A673 (cell line): ENCODE measurements at regions not wholly inside any gene's neighbourhood (a gene's known extent, or its start where the extent isn't known, plus 50 kb on each side); places are given as distances from the start of the nearest gene placed in this dataset.

Experiments
- BruUV-seq: library from RNA; stranded (reverse); fragments of 400-500 nt; replicated peaks from 2 replicates; lab custom pipeline; 2021; lab: Mats Ljungman, UMichigan
- CTCF ChIA-PET: fragments of 300-600 bp; sonication (Branson Sonifier 250); formaldehyde crosslinking; loops from one replicate; lab custom pipeline; 2022; ENCODE audit warnings: antibody characterized with exemption; lab: Charles Lee
- POLR2A ChIA-PET: fragments of 300-600 bp; sonication (Branson Sonifier 250); formaldehyde crosslinking; loops from one replicate; lab custom pipeline; 2022; ENCODE audit warnings: antibody characterized with exemption; ENCODE audit not compliant: low non-redundant PET; lab: Charles Lee
- DNase-seq: peaks from one replicate; pipeline ENCODE4 v3.0.0-alpha.2; 2015; ENCODE audit warnings: low spot score
- H3K27ac ChIP-seq: fragments of 200-600 bp; sonication (generic); 2 replicates; pipeline ENCODE4 v1.5.1; 2016; ENCODE audit warnings: mixed run types, low read depth, mild to moderate bottlenecking, mixed read lengths, antibody characterized with exemption, low read length; ENCODE audit not compliant: poor library complexity, severe bottlenecking
- H3K27me3 ChIP-seq: fragments of 200-600 bp; sonication (generic); replicated peaks from 2 replicates; pipeline ENCODE4 v1.6.1; 2017; ENCODE audit warnings: mixed run types, low read depth, mild to moderate bottlenecking, mixed read lengths, antibody characterized with exemption, low read length; ENCODE audit not compliant: insufficient read depth, poor library complexity
- H3K36me3 ChIP-seq: fragments of 200-600 bp; sonication (generic); 2 replicates; pipeline ENCODE4 v1.6.1; 2016; ENCODE audit warnings: mixed run types, mild to moderate bottlenecking, mixed read lengths, antibody characterized with exemption, low read length; ENCODE audit not compliant: insufficient read depth, poor library complexity, severe bottlenecking
- H3K4me1 ChIP-seq: fragments of 200-600 bp; sonication (generic); 2 replicates; pipeline ENCODE4 v1.6.1; 2017; ENCODE audit warnings: mixed run types, mild to moderate bottlenecking, mixed read lengths, antibody characterized with exemption, low read length; ENCODE audit not compliant: insufficient read depth, poor library complexity, severe bottlenecking
- H3K4me3 ChIP-seq: fragments of 200-600 bp; sonication (generic); 2 replicates; pipeline ENCODE4 v1.5.1; 2016; ENCODE audit warnings: low read depth, mixed run types, mild to moderate bottlenecking, mixed read lengths, low read length; ENCODE audit not compliant: poor library complexity, severe bottlenecking
- H3K9me3 ChIP-seq: fragments of 200-600 bp; sonication (generic); 2 replicates; pipeline ENCODE4 v1.6.1; 2016; ENCODE audit warnings: mixed run types, low read depth, mild to moderate bottlenecking, mixed read lengths, antibody characterized with exemption, low read length; ENCODE audit not compliant: poor library complexity, severe bottlenecking
- EZH2 ChIP-seq: fragments of 200-600 bp; sonication (generic); IDR thresholded peaks from 2 replicates; pipeline ENCODE4 v1.6.1; 2017; ENCODE audit warnings: borderline replicate concordance, low read depth, mild to moderate bottlenecking, mixed read lengths, antibody characterized with exemption, low read length; ENCODE audit not compliant: poor library complexity, severe bottlenecking
- intact Hi-C: fragments of 100-400 bp; cut with micrococcal nuclease; formaldehyde crosslinking; loops from one replicate; pipeline ENCODE4 v1.10.0; 2022; ENCODE audit not compliant: unreplicated experiment
- TF ChIP-seq, protein P1 (sequence below): fragments of 300-800, 200-600 bp; sonication (generic); conservative IDR thresholded peaks from 2 replicates; pipeline ENCODE4 v1.5.1; 2017; ENCODE audit warnings: low read depth, mild to moderate bottlenecking, antibody characterized with exemption, low read length, moderate library complexity, mixed read lengths

GRCh38 chr3:153072856-153073255 lies 89.2 kb upstream of the RAP2B start:
- ChIA-PET CTCF (no interaction called here), POLR2A (no interaction called here)
- no peak overlapping the region for H3K27ac ChIP-seq
- peaks cover 5% of the 10 kb centered on the region for H3K4me1 ChIP-seq
- H3K9me3 ChIP-seq, result no peaks in the 10 kb centered on the region
- intact Hi-C loops, result no loop called here
- DNase-seq, result no peak
- no peak overlapping the region for H3K4me3 ChIP-seq
- BruUV-seq, result no TSS peak
- TF ChIP-seq, protein P1, sequence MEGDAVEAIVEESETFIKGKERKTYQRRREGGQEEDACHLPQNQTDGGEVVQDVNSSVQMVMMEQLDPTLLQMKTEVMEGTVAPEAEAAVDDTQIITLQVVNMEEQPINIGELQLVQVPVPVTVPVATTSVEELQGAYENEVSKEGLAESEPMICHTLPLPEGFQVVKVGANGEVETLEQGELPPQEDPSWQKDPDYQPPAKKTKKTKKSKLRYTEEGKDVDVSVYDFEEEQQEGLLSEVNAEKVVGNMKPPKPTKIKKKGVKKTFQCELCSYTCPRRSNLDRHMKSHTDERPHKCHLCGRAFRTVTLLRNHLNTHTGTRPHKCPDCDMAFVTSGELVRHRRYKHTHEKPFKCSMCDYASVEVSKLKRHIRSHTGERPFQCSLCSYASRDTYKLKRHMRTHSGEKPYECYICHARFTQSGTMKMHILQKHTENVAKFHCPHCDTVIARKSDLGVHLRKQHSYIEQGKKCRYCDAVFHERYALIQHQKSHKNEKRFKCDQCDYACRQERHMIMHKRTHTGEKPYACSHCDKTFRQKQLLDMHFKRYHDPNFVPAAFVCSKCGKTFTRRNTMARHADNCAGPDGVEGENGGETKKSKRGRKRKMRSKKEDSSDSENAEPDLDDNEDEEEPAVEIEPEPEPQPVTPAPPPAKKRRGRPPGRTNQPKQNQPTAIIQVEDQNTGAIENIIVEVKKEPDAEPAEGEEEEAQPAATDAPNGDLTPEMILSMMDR, result no peak
- no peak for TF ChIP-seq EZH2
- H3K27me3 ChIP-seq, result no peaks in the 10 kb centered on the region
- no peaks in the 10 kb centered on the region for H3K36me3 ChIP-seq

DNA sequence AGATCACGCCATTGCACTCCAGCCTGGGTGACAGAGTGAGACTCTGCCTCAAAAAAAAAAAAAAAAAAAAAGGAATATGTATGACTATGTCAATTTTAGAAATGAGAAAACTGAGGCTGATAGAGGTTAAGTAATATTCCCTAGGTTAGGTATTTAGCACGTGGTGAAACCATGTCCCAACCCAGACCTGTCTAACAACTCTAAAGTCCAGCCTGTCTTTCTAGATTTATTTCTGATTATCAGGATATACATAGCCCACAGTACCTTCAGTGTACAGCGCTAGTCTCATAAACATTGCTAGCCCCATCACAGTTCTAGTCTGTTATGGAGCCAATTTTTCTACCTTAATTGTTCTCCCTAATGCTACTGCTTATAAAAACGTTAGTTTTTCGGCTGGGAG lies 88.4 kb upstream of the RAP2B start:
- no TSS peak for BruUV-seq
- H3K4me1 ChIP-seq, result peaks cover 5% of the 10 kb centered on the region
- no peaks in the 10 kb centered on the region for H3K9me3 ChIP-seq
- H3K36me3 ChIP-seq, result no peaks in the 10 kb centered on the region
- no peak overlapping the region for H3K27ac ChIP-seq
- POLR2A ChIA-PET, result no interaction called here
- DNase-seq, result no peak
- H3K4me3 ChIP-seq, result no peak overlapping the region
- TF ChIP-seq EZH2, result no peak
- TF ChIP-seq, protein P1, result no peak
- CTCF ChIA-PET, result no interaction called here
- H3K27me3 ChIP-seq, result no peaks in the 10 kb centered on the region
- intact Hi-C loops, result no loop called here

DNA sequence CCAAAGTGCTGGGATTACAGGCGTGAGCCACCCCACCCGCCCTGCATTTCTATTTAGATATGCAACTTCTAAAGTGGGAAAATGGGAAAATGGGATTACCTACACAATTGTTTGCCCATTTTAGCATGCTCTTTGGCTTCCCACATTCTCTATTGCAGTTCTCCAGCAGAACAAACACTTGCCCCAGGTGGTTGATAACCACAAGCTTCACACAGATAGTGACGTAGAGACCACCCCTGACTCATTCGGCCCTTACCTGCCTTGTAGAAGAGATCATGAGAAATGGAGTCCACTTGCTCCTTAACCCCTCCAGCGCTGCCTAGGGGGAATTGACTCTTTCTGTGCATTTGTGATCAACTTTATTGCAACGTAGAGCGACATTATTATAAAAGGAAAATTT lies 83.2 kb upstream of the RAP2B start:
- CTCF ChIA-PET, result no interaction called here

More for the DNA sequence above, 83.2 kb upstream of the RAP2B start:
- Histone ChIP-seq H3K4me3 (no peak overlapping the region), H3K4me1 (peaks cover 11% of the 10 kb centered on the region), H3K27ac (no peak overlapping the region), H3K27me3 (no peaks in the 10 kb centered on the region), H3K36me3 (no peaks in the 10 kb centered on the region), H3K9me3 (no peaks in the 10 kb centered on the region)
- POLR2A ChIA-PET, result interaction anchor here (0.5 kb wide), 1 partner anchor 52 kb away, joined by 10 read pairs; no protein-coding TSS in a partner anchor
- DNase-seq, result no peak
- intact Hi-C loops, result no loop called here
- TF ChIP-seq EZH2, result no peak
- TF ChIP-seq, protein P1, result no peak
- BruUV-seq, result no TSS peak
